ENCODE measurements at regions not wholly inside any gene's neighbourhood (a gene's known extent, or its start where the extent isn't known, plus 50 kb on each side); places are given as distances from the start of the nearest gene placed in this dataset.

- Histone ChIP-seq H3K9ac (ENCODE audit: low read depth, low read length) (no peak overlapping the region), H3K4me1 (ENCODE audit: control insufficient read depth, insufficient read depth, low read length) (no peaks in the 10 kb centered on the region), H3K4me3 (ENCODE audit: low read depth, low read length) (no peak overlapping the region), H3K36me3 (ENCODE audit: control insufficient read depth, insufficient read depth, low read length) (no peaks in the 10 kb centered on the region), H3K27me3 (ENCODE audit: control insufficient read depth, insufficient read depth, low read length) (no peaks in the 10 kb centered on the region), H3K9me3 (ENCODE audit: control insufficient read depth, insufficient read depth, low read length) (no peaks in the 10 kb centered on the region)
Measured at GRCh38 chr6:121499666-121500065, 64.2 kb downstream of the GJA1 start.

GRCh38 chr6:121503589-121503991 is 68.1 kb downstream of the GJA1 start:
- Histone ChIP-seq H3K9ac (ENCODE audit: low read depth, low read length) (no peak overlapping the region), H3K4me1 (ENCODE audit: control insufficient read depth, insufficient read depth, low read length) (no peaks in the 10 kb centered on the region), H3K36me3 (ENCODE audit: control insufficient read depth, insufficient read depth, low read length) (no peaks in the 10 kb centered on the region), H3K9me3 (ENCODE audit: control insufficient read depth, insufficient read depth, low read length) (no peaks in the 10 kb centered on the region), H3K27me3 (ENCODE audit: control insufficient read depth, insufficient read depth, low read length) (no peaks in the 10 kb centered on the region), H3K4me3 (ENCODE audit: low read depth, low read length) (no peak overlapping the region)

- Histone ChIP-seq H3K36me3 (ENCODE audit: control insufficient read depth, insufficient read depth, low read length) (no peaks in the 10 kb centered on the region), H3K9ac (ENCODE audit: low read depth, low read length) (no peak overlapping the region), H3K9me3 (ENCODE audit: control insufficient read depth, insufficient read depth, low read length) (no peaks in the 10 kb centered on the region), H3K4me3 (ENCODE audit: low read depth, low read length) (no peak overlapping the region), H3K4me1 (ENCODE audit: control insufficient read depth, insufficient read depth, low read length) (no peaks in the 10 kb centered on the region), H3K27me3 (ENCODE audit: control insufficient read depth, insufficient read depth, low read length) (no peaks in the 10 kb centered on the region)
Measured at GRCh38 chr6:121504227-121504626, 68.8 kb downstream of the GJA1 start.

- no peaks in the 10 kb centered on the region for H3K27me3 ChIP-seq (ENCODE audit: control insufficient read depth, insufficient read depth, low read length)
- H3K4me3 ChIP-seq (ENCODE audit: low read depth, low read length), result no peak overlapping the region
- H3K4me1 ChIP-seq (ENCODE audit: control insufficient read depth, insufficient read depth, low read length), result no peaks in the 10 kb centered on the region
- H3K36me3 ChIP-seq (ENCODE audit: control insufficient read depth, insufficient read depth, low read length), result no peaks in the 10 kb centered on the region
- no peaks in the 10 kb centered on the region for H3K9me3 ChIP-seq (ENCODE audit: control insufficient read depth, insufficient read depth, low read length)
- H3K9ac ChIP-seq (ENCODE audit: low read depth, low read length), result no peak overlapping the region
Measured at GRCh38 chr6:121505284-121505683, 69.8 kb downstream of the GJA1 start.

GRCh38 chr6:121506761-121507754 is 71.6 kb downstream of the GJA1 start:
- H3K4me1 ChIP-seq (ENCODE audit: control insufficient read depth, insufficient read depth, low read length), result no peaks in the 10 kb centered on the region
- no peaks in the 10 kb centered on the region for H3K9me3 ChIP-seq (ENCODE audit: control insufficient read depth, insufficient read depth, low read length)
- H3K27me3 ChIP-seq (ENCODE audit: control insufficient read depth, insufficient read depth, low read length), result no peaks in the 10 kb centered on the region
- no peak overlapping the region for H3K4me3 ChIP-seq (ENCODE audit: low read depth, low read length)
- no peaks in the 10 kb centered on the region for H3K36me3 ChIP-seq (ENCODE audit: control insufficient read depth, insufficient read depth, low read length)
- H3K9ac ChIP-seq (ENCODE audit: low read depth, low read length), result no peak overlapping the region

GRCh38 chr6:121510568-121511177 is 75.2 kb downstream of the GJA1 start:
- no peaks in the 10 kb centered on the region for H3K27me3 ChIP-seq (ENCODE audit: control insufficient read depth, insufficient read depth, low read length)
- no peak overlapping the region for H3K4me3 ChIP-seq (ENCODE audit: low read depth, low read length)
- H3K4me1 ChIP-seq (ENCODE audit: control insufficient read depth, insufficient read depth, low read length), result no peaks in the 10 kb centered on the region

GRCh38 chr6:121515630-121516265 is 80.3 kb downstream of the GJA1 start:
- Histone ChIP-seq H3K9ac (ENCODE audit: low read depth, low read length) (no peak overlapping the region), H3K4me1 (ENCODE audit: control insufficient read depth, insufficient read depth, low read length) (no peaks in the 10 kb centered on the region), H3K4me3 (ENCODE audit: low read depth, low read length) (no peak overlapping the region), H3K9me3 (ENCODE audit: control insufficient read depth, insufficient read depth, low read length) (no peaks in the 10 kb centered on the region), H3K27me3 (ENCODE audit: control insufficient read depth, insufficient read depth, low read length) (no peaks in the 10 kb centered on the region), H3K36me3 (ENCODE audit: control insufficient read depth, insufficient read depth, low read length) (no peaks in the 10 kb centered on the region)

More at GRCh38 chr6:121510568-121511177, 75.2 kb downstream of the GJA1 start:
- Histone ChIP-seq H3K9me3 (ENCODE audit: control insufficient read depth, insufficient read depth, low read length) (no peaks in the 10 kb centered on the region), H3K36me3 (ENCODE audit: control insufficient read depth, insufficient read depth, low read length) (no peaks in the 10 kb centered on the region), H3K9ac (ENCODE audit: low read depth, low read length) (no peak overlapping the region)

GRCh38 chr6:121516331-121516730 is 80.9 kb downstream of the GJA1 start:
- Histone ChIP-seq H3K9me3 (ENCODE audit: control insufficient read depth, insufficient read depth, low read length) (no peaks in the 10 kb centered on the region), H3K36me3 (ENCODE audit: control insufficient read depth, insufficient read depth, low read length) (no peaks in the 10 kb centered on the region), H3K27me3 (ENCODE audit: control insufficient read depth, insufficient read depth, low read length) (no peaks in the 10 kb centered on the region), H3K4me3 (ENCODE audit: low read depth, low read length) (no peak overlapping the region), H3K9ac (ENCODE audit: low read depth, low read length) (no peak overlapping the region), H3K4me1 (ENCODE audit: control insufficient read depth, insufficient read depth, low read length) (no peaks in the 10 kb centered on the region)

- no peak overlapping the region for H3K9ac ChIP-seq (ENCODE audit: low read depth, low read length)
- H3K4me1 ChIP-seq (ENCODE audit: control insufficient read depth, insufficient read depth, low read length), result peaks cover 9% of the 10 kb centered on the region
- H3K36me3 ChIP-seq (ENCODE audit: control insufficient read depth, insufficient read depth, low read length), result no peaks in the 10 kb centered on the region
- no peak overlapping the region for H3K4me3 ChIP-seq (ENCODE audit: low read depth, low read length)
- no peaks in the 10 kb centered on the region for H3K9me3 ChIP-seq (ENCODE audit: control insufficient read depth, insufficient read depth, low read length)
- no peaks in the 10 kb centered on the region for H3K27me3 ChIP-seq (ENCODE audit: control insufficient read depth, insufficient read depth, low read length)
Measured at GRCh38 chr6:121520337-121521163, 85.1 kb downstream of the GJA1 start.

GRCh38 chr6:121521164-121521555 is 85.7 kb downstream of the GJA1 start:
- Histone ChIP-seq H3K4me3 (ENCODE audit: low read depth, low read length) (no peak overlapping the region), H3K36me3 (ENCODE audit: control insufficient read depth, insufficient read depth, low read length) (no peaks in the 10 kb centered on the region), H3K4me1 (ENCODE audit: control insufficient read depth, insufficient read depth, low read length) (peaks cover 9% of the 10 kb centered on the region), H3K27me3 (ENCODE audit: control insufficient read depth, insufficient read depth, low read length) (no peaks in the 10 kb centered on the region), H3K9ac (ENCODE audit: low read depth, low read length) (no peak overlapping the region), H3K9me3 (ENCODE audit: control insufficient read depth, insufficient read depth, low read length) (no peaks in the 10 kb centered on the region)

GRCh38 chr6:121522265-121522664 is 86.8 kb downstream of the GJA1 start:
- Histone ChIP-seq H3K9me3 (ENCODE audit: control insufficient read depth, insufficient read depth, low read length) (no peaks in the 10 kb centered on the region), H3K27me3 (ENCODE audit: control insufficient read depth, insufficient read depth, low read length) (no peaks in the 10 kb centered on the region), H3K4me1 (ENCODE audit: control insufficient read depth, insufficient read depth, low read length) (peaks cover 9% of the 10 kb centered on the region), H3K36me3 (ENCODE audit: control insufficient read depth, insufficient read depth, low read length) (no peaks in the 10 kb centered on the region), H3K4me3 (ENCODE audit: low read depth, low read length) (no peak overlapping the region), H3K9ac (ENCODE audit: low read depth, low read length) (no peak overlapping the region)
